HG03060 (cell line): ENCODE measurements at regions not wholly inside any gene's neighbourhood (a gene's known extent, or its start where the extent isn't known, plus 50 kb on each side); places are given as distances from the start of the nearest gene placed in this dataset.
"Not testable (repeated sequence)": the region's sequence is repeated elsewhere in the genome, so short reads cannot be mapped to it uniquely, and the experiment has no call there.

Source experiments
- ATAC-seq: cut with Tn5 transposase; IDR thresholded peaks from one replicate; pipeline ENCODE4 v1.9.1; 2021; ENCODE audit warnings: low read depth, moderate number of reproducible peaks; ENCODE audit not compliant: unreplicated experiment

GRCh38 chr4:62595265-62595664 is 1395.1 kb downstream of the ADGRL3 start:
- not testable (repeated sequence) for ATAC-seq

GRCh38 chr4:62591756-62592155 is 1391.6 kb downstream of the ADGRL3 start:
- ATAC-seq = no peak

- no peak for ATAC-seq
Measured at GRCh38 chr4:62588671-62589070, 1388.5 kb downstream of the ADGRL3 start.

- no peak for ATAC-seq
Measured at GRCh38 chr4:62571494-62571893, 1371.4 kb downstream of the ADGRL3 start.

GRCh38 chr4:62560858-62561257 is 1360.7 kb downstream of the ADGRL3 start:
- no peak for ATAC-seq

- ATAC-seq = no peak
Measured at GRCh38 chr4:62550121-62550520, 1350.0 kb downstream of the ADGRL3 start.

GRCh38 chr4:62549601-62550000 is 1349.5 kb downstream of the ADGRL3 start:
- no peak for ATAC-seq

GRCh38 chr4:62548765-62549164 is 1348.6 kb downstream of the ADGRL3 start:
- ATAC-seq = no peak

DNA sequence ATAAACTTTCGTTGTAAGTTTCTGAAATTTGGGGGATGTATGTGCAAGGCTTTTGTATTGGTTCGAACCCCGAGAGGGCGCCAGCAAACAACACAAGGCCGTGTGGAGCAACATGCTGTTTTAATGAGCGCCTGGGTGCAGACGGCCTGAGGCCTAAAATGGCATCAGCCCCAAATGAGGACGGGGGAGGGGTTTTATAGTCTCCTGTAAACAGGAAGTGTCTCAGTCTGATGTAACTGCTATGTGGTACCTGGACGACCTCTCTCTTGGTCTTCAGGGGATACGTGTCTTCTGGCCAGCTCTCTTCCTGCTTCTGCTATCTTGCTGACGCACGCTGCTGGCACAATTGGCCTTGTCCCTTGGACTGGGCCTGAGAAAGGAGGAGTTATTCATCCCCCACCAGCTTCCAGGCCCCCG is 1348.0 kb downstream of the ADGRL3 start:
- no peak for ATAC-seq

GRCh38 chr4:62544428-62544827 is 1344.3 kb downstream of the ADGRL3 start:
- no peak for ATAC-seq

DNA sequence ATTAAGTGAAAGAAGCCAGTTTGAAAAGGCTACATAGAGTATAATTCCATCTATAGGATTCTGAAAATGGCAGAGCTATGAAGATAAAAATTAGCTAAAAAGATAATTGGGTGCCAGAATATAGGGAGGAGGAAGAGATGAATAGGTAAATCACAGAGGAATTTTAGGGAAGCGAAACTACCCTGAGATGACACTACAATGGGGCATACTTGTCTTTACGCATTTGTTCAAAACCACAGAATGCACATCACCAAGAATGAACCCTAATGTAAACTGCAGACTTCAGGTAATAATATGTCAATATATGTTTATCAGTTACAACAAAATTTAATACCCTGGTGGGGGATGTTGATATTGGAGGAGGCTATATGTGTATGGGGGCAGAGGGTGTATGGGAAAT is 1342.9 kb downstream of the ADGRL3 start:
- ATAC-seq = no peak

DNA sequence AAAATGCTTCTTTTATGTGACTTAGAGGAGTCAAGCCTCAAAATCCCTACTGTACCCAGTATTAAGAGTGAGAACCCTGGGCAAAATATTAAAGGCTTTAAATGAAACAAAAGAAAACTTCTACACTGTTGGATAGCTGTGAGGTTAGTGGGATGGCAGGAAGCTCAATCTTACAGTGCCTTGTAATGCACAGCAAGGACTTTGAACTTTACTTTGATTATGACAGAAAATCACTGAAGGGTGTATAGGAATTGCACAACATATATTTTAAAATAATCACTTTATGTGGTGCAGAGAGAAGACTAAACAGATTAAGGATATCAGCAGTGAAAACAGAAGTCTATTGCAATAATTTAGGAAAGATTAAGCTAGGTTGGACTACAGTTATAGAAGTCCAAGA is 1333.4 kb downstream of the ADGRL3 start:
- no peak for ATAC-seq

- no peak for ATAC-seq
Measured at GRCh38 chr4:62531731-62532130, 1331.6 kb downstream of the ADGRL3 start.

- no peak for ATAC-seq
Measured at GRCh38 chr4:62531264-62531663, 1331.1 kb downstream of the ADGRL3 start.

GRCh38 chr4:62528874-62529273 is 1328.7 kb downstream of the ADGRL3 start:
- ATAC-seq = no peak

DNA sequence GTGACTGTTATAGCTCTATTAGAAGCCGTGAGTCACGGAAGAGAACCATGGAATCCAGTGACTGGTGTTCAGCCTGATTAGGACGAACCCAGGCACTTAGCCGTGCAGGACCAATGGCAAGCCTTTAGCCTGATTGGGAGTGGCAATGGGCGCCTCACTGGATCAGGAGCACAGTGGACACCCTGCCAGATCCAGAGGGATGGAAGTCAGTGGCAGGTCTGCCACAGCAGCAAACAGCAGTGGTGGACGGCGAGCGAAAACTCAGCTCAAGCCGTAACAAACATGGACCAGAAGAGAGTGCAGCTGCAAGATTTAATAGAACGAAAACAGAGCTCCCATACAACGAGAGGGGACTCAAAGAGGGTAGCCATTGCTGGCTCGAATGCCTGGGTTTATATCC is 1326.5 kb downstream of the ADGRL3 start:
- ATAC-seq = no peak

DNA sequence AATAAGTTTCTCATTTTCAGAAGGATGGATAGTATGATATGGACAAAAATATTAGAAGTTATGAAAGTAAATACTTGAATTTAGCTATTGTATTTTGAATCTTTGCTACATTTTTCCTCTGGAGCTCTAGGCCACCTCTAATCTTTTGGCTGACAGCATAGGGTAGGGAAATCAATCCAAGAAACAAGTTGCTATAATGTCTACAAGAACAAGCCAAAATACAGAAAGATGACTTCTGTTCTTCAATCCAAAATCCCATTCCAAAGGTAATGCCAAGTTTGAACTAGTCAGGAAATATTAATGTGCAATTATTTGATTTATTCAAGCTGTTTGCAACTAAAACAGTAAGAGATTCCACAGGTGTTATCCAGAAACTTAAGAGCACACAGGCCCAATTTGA is 1323.1 kb downstream of the ADGRL3 start:
- ATAC-seq = no peak

GRCh38 chr4:62522273-62522672 is 1322.1 kb downstream of the ADGRL3 start:
- ATAC-seq = no peak

DNA sequence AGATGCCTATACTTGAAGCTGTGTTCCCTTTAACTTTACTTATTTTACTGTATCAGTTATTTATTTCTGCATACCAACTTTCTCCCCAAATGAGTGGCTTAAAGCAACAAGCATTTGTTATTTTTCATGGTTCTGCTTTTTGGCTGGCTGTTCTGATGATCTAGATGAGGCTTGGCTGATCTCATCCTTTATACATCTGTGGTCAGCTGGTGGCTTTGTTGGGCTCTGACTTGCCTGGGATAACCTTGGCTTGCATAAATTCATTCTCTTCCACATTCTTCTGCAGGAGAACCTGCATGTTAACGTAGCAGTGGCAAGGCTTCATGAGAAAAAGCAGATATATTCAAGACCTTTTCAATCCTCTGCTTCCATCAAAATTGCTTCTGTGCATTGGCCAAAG is 1317.6 kb downstream of the ADGRL3 start:
- ATAC-seq = no peak

DNA sequence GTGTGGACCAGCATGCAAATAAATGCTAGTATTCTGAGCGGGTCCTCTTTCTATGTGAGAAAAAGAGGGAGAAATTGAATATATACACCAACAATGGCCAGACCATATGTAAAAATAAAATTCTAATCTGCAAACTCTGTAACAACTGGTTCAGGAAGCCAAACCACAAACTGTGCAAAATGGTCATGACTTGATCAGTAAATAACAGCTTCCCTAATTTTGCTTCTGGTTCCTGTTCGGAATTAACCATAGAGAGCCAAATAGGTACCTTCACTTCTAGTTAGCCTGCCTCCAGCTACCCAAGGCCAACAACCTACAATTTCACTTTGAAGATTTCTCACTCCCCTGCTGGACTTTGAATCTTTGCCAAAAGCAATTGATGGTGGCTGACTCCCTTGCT is 1313.2 kb downstream of the ADGRL3 start:
- no peak for ATAC-seq

GRCh38 chr4:62512271-62512670 is 1312.1 kb downstream of the ADGRL3 start:
- ATAC-seq = no peak

- ATAC-seq = no peak
Measured at GRCh38 chr4:62510228-62510627, 1310.1 kb downstream of the ADGRL3 start.

GRCh38 chr4:62500296-62500695 is 1300.2 kb downstream of the ADGRL3 start:
- ATAC-seq = no peak
